Loucy (cell line): ENCODE measurements at regions not wholly inside any gene's neighbourhood (a gene's known extent, or its start where the extent isn't known, plus 50 kb on each side); places are given as distances from the start of the nearest gene placed in this dataset.

Source experiments
- H2AFZ ChIP-seq: fragments of 200-600 bp; sonication (generic); 2 replicates; pipeline ENCODE4 v1.6.0; 2016; ENCODE audit warnings: antibody characterized with exemption, mild to moderate bottlenecking, low read length, moderate library complexity
- H3F3A ChIP-seq: fragments of 200-600 bp; 2 replicates; pipeline ENCODE4 v1.6.0; 2016; ENCODE audit warnings: antibody characterized with exemption, low read depth, mild to moderate bottlenecking
- H3K27me3 ChIP-seq: fragments of 200-600 bp; sonication (generic); 2 replicates; pipeline ENCODE4 v1.6.1; 2014; ENCODE audit warnings: low read length, mild to moderate bottlenecking; ENCODE audit not compliant: insufficient read depth, poor library complexity, severe bottlenecking
- H3K36me3 ChIP-seq: fragments of 200-600 bp; sonication (generic); 2 replicates; pipeline ENCODE4 v1.6.1; 2016; ENCODE audit warnings: low read length; ENCODE audit not compliant: insufficient read depth
- H3K4me1 ChIP-seq: fragments of 200-600 bp; sonication (generic); 2 replicates; pipeline ENCODE4 v1.5.1; 2014; ENCODE audit warnings: low read length, mild to moderate bottlenecking; ENCODE audit not compliant: insufficient read depth, poor library complexity, severe bottlenecking
- H3K4me2 ChIP-seq: fragments of 200-600 bp; sonication (generic); 2 replicates; pipeline ENCODE4 v1.6.0; 2014; ENCODE audit warnings: antibody characterized with exemption, low read length, low read depth, mild to moderate bottlenecking; ENCODE audit not compliant: poor library complexity, severe bottlenecking
- H3K4me3 ChIP-seq: fragments of 200-600 bp; sonication (generic); 2 replicates; pipeline ENCODE4 v1.5.1; 2014; ENCODE audit warnings: low read length, mild to moderate bottlenecking, mixed read lengths; ENCODE audit not compliant: poor library complexity, severe bottlenecking
- H3K79me2 ChIP-seq: fragments of 200-600 bp; sonication (generic); 2 replicates; pipeline ENCODE4 v1.6.1; 2014; ENCODE audit warnings: low read length; ENCODE audit not compliant: insufficient read depth
- H3K9ac ChIP-seq: fragments of 200-600 bp; sonication (generic); 2 replicates; pipeline ENCODE4 v1.6.0; 2014; ENCODE audit warnings: mild to moderate bottlenecking, low read depth, low read length, moderate library complexity; ENCODE audit not compliant: poor library complexity, severe bottlenecking
- H3K9me2 ChIP-seq: fragments of 200-600 bp; sonication (generic); replicated peaks from 2 replicates; pipeline ENCODE4 v1.6.1; 2016; ENCODE audit warnings: low read depth, low read length, mixed read lengths
- H3K9me3 ChIP-seq: fragments of 200-600 bp; sonication (generic); 2 replicates; pipeline ENCODE4 v1.6.1; 2014; ENCODE audit warnings: mild to moderate bottlenecking, antibody characterized with exemption, low read length, low read depth; ENCODE audit not compliant: insufficient read depth
- H4K20me1 ChIP-seq: fragments of 200-600 bp; sonication (generic); 2 replicates; pipeline ENCODE4 v1.6.0; 2014; ENCODE audit warnings: antibody characterized with exemption, low read length, mild to moderate bottlenecking; ENCODE audit not compliant: insufficient read depth, poor library complexity, severe bottlenecking
- EZH2phosphoT487 ChIP-seq: fragments of 200-600 bp; IDR thresholded peaks from 2 replicates; pipeline ENCODE4 v1.6.1; 2018; ENCODE audit warnings: antibody characterized with exemption, mild to moderate bottlenecking, moderate library complexity, borderline replicate concordance
- TF ChIP-seq, protein P1 (sequence below): fragments of 200-600 bp; sonication (generic); conservative IDR thresholded peaks from 2 replicates; pipeline ENCODE4 v1.5.1; 2014; ENCODE audit warnings: mild to moderate bottlenecking, antibody characterized with exemption, low read length

DNA sequence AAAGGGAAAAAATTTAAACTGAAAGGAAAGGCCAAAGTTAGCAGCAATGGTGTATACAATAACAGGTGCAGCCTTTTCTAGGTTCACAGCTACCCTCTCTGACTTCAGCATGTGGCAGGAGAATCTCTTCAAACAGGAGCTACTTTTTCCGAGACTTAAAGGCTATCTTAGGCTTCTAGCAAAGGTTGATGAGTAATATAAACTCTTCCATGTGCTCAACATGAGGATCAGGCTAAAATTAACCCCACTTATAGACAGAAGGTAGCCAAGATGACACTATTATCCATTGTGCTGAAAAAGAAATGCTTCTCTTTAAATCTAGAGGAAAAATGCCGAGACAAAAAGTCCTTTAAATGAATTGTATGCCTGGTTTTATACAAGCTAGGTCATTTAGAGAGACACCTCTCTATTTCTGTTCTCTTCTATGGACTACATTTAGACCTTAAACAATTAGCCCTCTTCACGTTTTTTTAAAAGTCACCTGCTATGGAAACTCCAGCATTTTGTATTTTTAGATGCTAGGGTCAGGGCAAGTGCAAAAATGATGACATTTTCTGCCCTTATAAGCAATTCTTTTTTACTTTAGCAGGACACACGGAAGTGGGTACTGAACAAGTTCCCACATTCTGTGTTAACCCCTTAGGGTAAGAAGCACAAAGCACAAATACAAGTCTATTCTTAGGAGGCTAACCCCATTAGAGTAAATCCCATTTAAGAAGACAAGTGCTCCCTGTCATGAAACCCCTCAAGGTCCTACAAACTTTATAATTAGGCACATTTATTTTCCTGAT, 216.8 kb upstream of the CITED2 start:
- H3K79me2 ChIP-seq, result no peaks in the 10 kb centered on the region
- H3K4me3 ChIP-seq, result no peak overlapping the region
- H3K4me1 ChIP-seq, result no peaks in the 10 kb centered on the region
- no peak overlapping the region for H2AFZ ChIP-seq
- no peaks in the 10 kb centered on the region for H3K27me3 ChIP-seq
- no peaks in the 10 kb centered on the region for H4K20me1 ChIP-seq
- H3K9me3 ChIP-seq, result no peaks in the 10 kb centered on the region
- H3K9me2 ChIP-seq, result no peaks in the 10 kb centered on the region
- H3K9ac ChIP-seq, result no peak overlapping the region
- H3F3A ChIP-seq, result no peaks in the 10 kb centered on the region
- TF ChIP-seq, protein P1, sequence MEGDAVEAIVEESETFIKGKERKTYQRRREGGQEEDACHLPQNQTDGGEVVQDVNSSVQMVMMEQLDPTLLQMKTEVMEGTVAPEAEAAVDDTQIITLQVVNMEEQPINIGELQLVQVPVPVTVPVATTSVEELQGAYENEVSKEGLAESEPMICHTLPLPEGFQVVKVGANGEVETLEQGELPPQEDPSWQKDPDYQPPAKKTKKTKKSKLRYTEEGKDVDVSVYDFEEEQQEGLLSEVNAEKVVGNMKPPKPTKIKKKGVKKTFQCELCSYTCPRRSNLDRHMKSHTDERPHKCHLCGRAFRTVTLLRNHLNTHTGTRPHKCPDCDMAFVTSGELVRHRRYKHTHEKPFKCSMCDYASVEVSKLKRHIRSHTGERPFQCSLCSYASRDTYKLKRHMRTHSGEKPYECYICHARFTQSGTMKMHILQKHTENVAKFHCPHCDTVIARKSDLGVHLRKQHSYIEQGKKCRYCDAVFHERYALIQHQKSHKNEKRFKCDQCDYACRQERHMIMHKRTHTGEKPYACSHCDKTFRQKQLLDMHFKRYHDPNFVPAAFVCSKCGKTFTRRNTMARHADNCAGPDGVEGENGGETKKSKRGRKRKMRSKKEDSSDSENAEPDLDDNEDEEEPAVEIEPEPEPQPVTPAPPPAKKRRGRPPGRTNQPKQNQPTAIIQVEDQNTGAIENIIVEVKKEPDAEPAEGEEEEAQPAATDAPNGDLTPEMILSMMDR, result no peak
- no peak for TF ChIP-seq EZH2phosphoT487
- H3K4me2 ChIP-seq, result no peak overlapping the region
- H3K36me3 ChIP-seq, result no peaks in the 10 kb centered on the region

DNA sequence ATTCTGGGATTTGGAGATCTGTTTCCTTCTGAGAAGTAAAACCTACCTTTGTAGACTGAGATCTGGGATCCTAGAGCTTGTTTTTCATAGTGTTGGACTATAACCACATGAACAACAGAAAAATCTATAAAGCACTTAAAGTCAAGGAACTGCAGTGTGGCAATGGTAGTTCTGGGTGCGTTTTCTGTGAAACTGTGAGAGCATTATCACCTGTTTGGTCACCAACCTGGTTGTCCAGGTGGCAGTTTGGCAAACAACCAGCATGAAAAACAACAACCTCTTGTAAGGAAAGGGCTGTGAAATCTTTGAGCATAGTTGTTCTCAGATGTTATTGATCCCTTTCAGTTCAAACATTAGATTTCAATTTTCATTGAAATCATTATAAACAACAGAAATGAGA, 215.8 kb upstream of the CITED2 start:
- no peaks in the 10 kb centered on the region for H3K4me1 ChIP-seq
- TF ChIP-seq EZH2phosphoT487, result no peak
- TF ChIP-seq, protein P1, result no peak
- H3K27me3 ChIP-seq, result no peaks in the 10 kb centered on the region
- H3K4me2 ChIP-seq, result no peak overlapping the region
- H3F3A ChIP-seq, result no peaks in the 10 kb centered on the region
- no peak overlapping the region for H3K4me3 ChIP-seq
- no peaks in the 10 kb centered on the region for H3K36me3 ChIP-seq
- H3K79me2 ChIP-seq, result no peaks in the 10 kb centered on the region
- no peak overlapping the region for H2AFZ ChIP-seq
- no peaks in the 10 kb centered on the region for H3K9me3 ChIP-seq
- H3K9ac ChIP-seq, result no peak overlapping the region
- no peaks in the 10 kb centered on the region for H3K9me2 ChIP-seq
- no peaks in the 10 kb centered on the region for H4K20me1 ChIP-seq

DNA sequence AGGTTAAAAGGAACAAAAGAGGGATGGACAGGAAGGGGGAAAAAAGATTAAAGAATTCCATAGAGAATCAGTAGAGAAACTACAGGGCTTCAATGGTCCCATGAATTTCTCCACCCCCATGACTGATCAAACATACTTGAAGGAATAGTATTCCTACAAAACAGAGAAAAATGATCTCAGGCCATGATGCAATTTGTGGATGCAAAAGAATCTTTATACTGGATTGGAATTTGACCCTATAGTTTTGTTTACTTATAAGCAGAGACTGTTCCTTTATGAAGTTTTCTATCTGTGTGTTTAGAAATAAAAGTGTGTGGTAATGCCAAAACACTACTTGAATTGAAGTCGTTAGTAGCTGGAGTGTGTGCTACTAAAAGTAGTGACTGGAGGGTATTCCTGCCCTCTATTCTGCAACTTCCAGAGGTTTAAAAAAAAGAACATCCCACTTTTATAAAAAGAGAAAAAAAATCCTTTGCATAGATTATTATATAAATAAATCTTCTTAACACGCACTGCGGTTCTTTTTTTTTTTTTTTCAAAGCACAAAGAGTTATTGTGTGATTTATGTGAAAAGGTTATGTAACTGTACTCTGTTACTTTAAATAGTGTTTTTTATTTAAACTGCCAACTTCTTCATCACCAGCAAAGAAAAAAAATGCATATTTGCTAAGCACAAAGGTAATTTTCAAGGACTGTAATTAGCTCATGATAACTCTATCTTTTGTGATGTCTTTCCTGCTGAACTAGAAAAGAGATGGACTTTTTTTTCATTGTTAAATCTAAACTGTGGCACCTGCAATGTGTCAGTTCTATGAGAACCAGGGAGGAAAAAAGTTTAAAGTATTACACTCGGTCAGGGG, 214.5 kb upstream of the CITED2 start:
- Histone ChIP-seq H3K9me2 (no peaks in the 10 kb centered on the region), H2AFZ (no peak overlapping the region), H3K36me3 (no peaks in the 10 kb centered on the region), H3K4me3 (no peak overlapping the region), H3K9ac (no peak overlapping the region), H3K4me1 (no peaks in the 10 kb centered on the region), H3K79me2 (no peaks in the 10 kb centered on the region), H3K9me3 (no peaks in the 10 kb centered on the region), H4K20me1 (no peaks in the 10 kb centered on the region), H3K27me3 (no peaks in the 10 kb centered on the region), H3K4me2 (no peak overlapping the region), H3F3A (no peaks in the 10 kb centered on the region)
- no peak for TF ChIP-seq EZH2phosphoT487
- TF ChIP-seq, protein P1, result no peak
